Fibroblast of gingiva (primary cell): ENCODE measurements at regions not wholly inside any gene's neighbourhood (a gene's known extent, or its start where the extent isn't known, plus 50 kb on each side); places are given as distances from the start of the nearest gene placed in this dataset.

Source experiments
- DNase-seq: peaks from one replicate; pipeline ENCODE4 v3.0.0-alpha.2; 2011; ENCODE audit warnings: low read depth

- DNase-seq, result peak; percentile 44
These were observed 87.9 kb downstream of the CHST2 start for GRCh38 chr3:143207338-143207961.

GRCh38 chr3:143208976-143209714 is 89.6 kb downstream of the CHST2 start:
- no peak for DNase-seq

- DNase-seq, result no peak
These were observed 90.1 kb downstream of the CHST2 start for GRCh38 chr3:143209715-143210059.

DNA sequence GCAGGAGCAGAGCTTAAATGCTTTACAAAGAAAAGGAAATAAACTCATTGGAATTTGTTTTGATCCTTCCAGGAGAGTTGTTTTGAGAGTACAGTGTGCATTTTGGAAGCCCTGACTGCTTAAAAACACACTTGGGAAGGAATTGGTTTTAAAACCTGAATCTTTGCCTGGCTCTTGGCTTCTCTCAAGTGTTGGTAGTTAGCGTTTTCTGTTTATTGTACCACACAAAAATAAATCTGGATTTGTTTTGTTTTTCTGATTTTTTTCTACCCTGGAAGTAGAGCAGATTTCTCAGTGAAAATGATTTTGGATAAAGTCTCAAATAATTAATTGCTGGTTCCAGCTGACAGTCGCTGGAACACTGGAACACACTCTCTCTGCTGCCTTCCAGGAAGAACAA is 90.6 kb downstream of the CHST2 start:
- no peak for DNase-seq

- DNase-seq, result no peak
These were observed 95.5 kb downstream of the CHST2 start for GRCh38 chr3:143215059-143215458.
